HG02981 (cell line): ENCODE measurements at regions not wholly inside any gene's neighbourhood (a gene's known extent, or its start where the extent isn't known, plus 50 kb on each side); places are given as distances from the start of the nearest gene placed in this dataset.

Experiments used
- ATAC-seq: cut with Tn5 transposase; IDR thresholded peaks from one replicate; pipeline ENCODE4 v1.9.1; 2021; ENCODE audit warnings: mild to moderate bottlenecking, moderate library complexity; ENCODE audit not compliant: unreplicated experiment

DNA sequence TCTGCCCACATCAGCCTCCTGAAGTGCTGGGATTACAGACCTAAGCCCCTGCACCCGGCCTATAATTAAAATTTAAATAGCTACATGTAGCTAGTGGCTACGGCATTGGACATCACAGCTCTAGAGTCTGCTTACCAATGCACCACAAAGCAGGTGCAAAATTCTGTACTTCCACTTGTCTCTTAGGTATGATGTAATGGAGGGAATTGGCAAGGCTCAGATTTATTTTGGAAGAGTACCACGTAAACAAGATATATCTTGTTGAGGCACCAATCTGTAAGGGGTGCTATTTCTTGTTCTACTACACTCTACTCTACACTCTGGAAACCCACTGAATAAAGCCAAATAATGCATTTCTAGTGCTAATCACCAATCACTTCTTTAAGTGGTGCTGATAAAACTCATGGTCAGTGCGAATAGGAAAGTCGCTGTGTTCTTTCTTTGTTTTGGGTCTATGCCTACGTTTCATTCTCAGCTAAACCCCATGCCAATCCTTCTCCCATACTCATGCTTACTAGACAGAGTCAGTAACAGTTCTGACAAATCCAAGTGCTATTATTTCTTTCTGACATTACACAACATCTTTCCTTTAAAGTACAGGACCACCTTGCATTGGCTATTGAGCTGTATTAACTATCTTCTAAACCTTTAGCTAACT lies 92.3 kb downstream of the GC start:
- ATAC-seq = no peak

- ATAC-seq = no peak
These were observed 94.1 kb downstream of the GC start for GRCh38 chr4:71689822-71690221.

DNA sequence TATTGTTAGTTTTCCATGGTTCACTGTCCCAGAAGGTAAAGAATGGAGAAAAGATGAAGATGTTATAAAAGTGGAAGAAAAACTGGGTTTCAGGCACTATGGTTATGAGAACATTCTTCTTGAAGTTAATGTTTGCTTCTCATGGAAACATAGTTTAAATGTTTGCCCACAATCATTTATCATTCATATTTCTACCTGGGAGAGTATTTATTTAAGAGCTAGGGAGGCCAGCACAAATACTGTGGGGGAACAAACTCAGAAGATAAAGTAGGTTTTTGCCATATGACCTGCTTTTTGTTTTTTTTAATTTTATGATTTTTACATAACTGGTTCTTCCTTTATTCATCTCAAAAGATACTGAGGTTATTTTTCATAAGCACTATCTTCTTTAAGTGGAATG lies 96.8 kb downstream of the GC start:
- ATAC-seq = no peak

- no peak for ATAC-seq
These were observed 97.9 kb downstream of the GC start for GRCh38 chr4:71685975-71686374.

GRCh38 chr4:71683309-71683708 lies 100.6 kb downstream of the GC start:
- ATAC-seq = no peak

- ATAC-seq = no peak
These were observed 103.2 kb downstream of the GC start for GRCh38 chr4:71680706-71681105.

- no peak for ATAC-seq
These were observed 106.3 kb downstream of the GC start for GRCh38 chr4:71677568-71677967.

GRCh38 chr4:71669291-71669690 lies 114.6 kb downstream of the GC start:
- no peak for ATAC-seq

DNA sequence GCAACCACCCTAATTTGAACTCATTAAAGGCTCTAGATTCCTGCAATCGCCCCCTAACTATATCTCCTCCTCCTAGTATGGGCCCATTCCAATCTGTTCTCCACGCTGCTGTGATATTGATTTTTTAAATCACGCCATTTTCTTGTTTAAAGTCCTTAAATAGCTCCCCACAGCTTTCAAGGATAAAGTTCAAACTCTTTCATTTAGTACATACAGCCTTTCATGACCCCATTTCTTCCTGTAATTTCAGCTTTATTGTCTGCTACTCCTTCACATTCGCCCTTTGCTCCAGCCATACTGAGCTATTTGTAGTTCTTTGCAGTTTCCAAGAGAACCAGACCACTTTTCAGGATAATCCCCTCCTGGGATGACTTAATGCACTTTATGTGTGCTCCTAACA lies 118.5 kb downstream of the GC start:
- ATAC-seq = no peak

DNA sequence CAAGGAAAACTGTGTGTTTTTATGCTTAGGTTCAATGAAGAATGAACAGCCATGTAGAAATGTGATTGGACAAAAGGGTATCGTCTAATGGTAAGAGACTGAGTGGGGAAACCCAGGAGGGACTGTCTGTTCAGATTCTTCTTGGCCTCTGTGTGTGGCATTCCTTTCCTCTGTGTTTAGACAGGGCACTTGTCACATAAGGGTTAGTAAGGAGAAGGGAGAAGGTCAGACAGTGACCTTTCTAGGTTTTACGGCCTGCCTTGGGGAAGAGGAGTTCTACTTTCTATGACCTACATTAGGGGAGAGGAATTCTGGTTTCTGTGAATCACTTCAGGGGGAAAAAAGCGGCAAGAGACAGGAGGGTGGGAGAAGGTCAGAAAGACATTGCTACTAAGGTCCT lies 119.5 kb downstream of the GC start:
- ATAC-seq = no peak

DNA sequence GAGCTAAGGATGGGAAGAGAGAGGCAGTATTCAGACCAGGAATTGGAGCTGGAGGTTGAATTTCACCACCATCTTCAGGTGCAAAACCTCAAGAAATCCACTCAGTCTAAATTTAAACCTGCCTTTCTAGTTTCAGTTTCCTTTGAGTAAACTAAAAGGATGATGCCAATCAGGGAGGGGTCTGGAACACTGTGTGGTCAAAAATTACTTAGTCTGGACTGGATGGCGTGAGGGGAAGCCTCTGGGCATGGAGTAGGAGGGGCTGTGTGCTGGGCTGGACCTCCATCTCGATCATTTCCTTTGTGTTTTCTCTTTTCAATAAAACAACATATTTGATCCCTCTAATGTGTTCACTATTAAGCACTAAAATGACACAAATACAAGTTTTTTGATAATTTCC lies 120.1 kb downstream of the GC start:
- ATAC-seq = peak; percentile 63

DNA sequence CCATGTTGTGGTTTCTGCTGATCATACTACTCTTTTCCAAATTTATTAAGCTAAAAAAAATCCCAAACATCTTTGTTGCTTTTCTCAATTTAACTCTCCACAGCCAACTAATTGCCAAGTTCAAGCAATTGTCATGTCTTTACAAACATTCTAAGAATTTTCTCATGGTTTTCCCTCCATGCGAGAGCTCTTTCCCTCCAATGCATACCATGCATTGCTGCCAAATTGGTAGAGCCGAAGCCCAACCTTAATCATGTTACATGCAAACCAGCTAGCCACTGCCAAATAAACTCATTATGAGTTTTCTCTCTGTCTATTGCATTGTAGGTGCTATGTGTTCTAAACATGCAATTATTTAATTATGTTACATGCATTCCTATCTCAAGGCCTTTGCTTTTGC lies 123.9 kb downstream of the GC start:
- ATAC-seq = no peak

- ATAC-seq = no peak
These were observed 135.0 kb downstream of the GC start for GRCh38 chr4:71648923-71649322.

DNA sequence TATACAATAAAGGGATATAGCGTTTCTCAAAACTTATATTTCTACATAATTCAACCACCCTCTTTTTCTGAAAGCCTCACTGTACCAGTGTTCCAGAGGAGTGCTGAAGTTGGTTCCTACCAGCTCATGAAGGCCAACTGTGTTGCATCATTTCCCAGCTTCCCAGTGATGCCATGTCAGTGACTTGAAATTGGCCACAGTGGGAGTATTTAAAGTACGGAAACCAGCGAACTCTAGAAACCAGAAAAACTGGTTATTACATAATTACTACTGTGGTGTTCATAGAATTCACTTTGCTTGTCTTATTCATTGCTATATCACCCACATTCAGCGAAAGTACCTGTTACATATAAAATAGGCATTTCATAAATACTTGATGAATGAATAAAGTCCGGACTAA lies 135.4 kb downstream of the GC start:
- ATAC-seq = no peak

GRCh38 chr4:71639380-71639779 lies 144.5 kb downstream of the GC start:
- ATAC-seq = no peak

- no peak for ATAC-seq
These were observed 148.6 kb downstream of the GC start for GRCh38 chr4:71635139-71635748.

- ATAC-seq = no peak
These were observed 149.5 kb downstream of the GC start for GRCh38 chr4:71634364-71634763.

GRCh38 chr4:71630803-71631202 lies 153.1 kb downstream of the GC start:
- ATAC-seq = no peak

DNA sequence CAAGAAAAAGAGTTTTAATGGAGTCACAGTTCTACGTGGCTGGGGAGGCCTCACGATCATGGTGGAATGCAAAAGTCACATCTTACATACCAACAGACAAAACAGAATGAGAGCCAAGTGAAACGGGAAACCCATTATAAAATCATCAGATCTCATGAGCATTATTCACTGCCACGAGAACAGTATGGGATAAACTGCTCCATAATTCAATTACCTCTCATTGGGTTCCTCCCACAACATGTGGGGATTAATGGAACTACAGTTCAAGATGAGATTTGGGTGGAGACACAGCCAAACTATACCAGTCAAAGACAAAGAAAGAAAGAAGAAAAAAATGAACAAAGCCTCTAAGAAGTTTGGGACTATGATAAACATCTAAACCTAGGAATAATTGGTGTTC lies 158.9 kb downstream of the GC start:
- ATAC-seq = no peak
